ENCODE measurements at regions not wholly inside any gene's neighbourhood (a gene's known extent, or its start where the extent isn't known, plus 50 kb on each side); places are given as distances from the start of the nearest gene placed in this dataset.

DNA sequence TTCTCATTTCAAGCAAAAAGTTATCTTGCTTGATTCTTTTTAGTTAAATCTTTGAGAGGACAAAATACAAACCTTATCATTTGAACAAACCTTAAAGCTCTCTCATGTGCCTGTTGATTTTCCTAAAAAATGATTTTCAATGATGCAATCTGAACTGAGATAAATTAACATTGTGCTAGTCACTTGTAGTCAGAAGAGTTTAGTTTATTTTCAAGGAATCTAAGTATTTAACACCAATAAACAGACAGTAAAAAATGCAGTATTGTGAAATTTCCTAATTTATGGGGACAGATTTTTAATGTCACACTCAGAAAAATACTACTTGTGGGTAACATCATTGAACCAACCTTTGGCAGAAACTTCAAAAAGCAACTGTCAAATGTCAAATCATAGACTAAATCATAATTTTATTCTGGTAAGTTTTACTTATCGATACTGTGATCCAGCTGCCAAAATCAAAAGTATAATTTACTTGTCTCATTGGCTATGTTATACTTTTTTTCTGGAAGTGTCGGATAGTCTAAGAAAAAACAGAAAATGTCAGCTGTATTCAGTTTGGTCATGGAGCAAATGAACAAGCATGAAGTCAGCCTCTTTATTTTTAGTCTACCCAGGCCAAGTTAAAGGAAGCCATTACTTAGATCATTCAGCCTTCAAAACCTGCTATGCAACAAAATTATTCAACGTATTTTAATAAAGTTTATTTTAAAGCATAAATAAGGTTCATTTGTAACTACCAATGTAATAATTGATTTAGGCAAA lies 52.4 kb upstream of the FNDC3B start:
- no peak for TF ChIP-seq CTCF (IDR thresholded peaks at IDR 0.05; ENCODE audit: control extremely low read depth, extremely low read depth, low read depth, missing control alignments)
- ChIA-PET POLR2A (no interaction called here), CTCF (interaction anchor here (1.0 to 2.0 kb wide), 3 partner anchors 8 to 24 kb away, joined by 3 to 5 read pairs (median 3); no protein-coding TSS in a partner anchor)
- DNase-seq (ENCODE audit: extremely low spot score) = no peak

All from GM10248 (cell line).